ENCODE measurements at regions not wholly inside any gene's neighbourhood (a gene's known extent, or its start where the extent isn't known, plus 50 kb on each side); places are given as distances from the start of the nearest gene placed in this dataset.

DNA sequence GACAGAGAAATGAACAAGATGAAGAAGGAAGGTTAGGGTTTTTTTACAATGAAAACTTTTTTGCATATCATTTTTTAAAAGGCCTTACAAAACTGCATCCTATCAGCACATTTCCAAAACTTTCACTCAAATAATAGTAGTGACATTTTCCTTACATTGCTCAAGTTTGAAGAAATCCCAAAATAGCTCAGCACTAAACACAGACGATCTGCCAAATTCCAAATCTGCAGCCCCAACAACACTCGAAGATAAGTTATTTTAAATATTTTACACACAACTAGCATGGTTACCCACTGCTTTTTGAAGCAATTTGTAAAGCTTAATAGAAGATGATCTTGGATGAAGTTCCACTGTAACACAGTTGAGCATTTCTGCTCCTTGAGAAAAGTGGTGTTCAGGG, 535.6 kb upstream of the ALCAM start:
- DNase-seq: no peak

GRCh38 chr3:104832530-104832929, 534.2 kb upstream of the ALCAM start:
- DNase-seq: no peak

GRCh38 chr3:104835376-104835775, 531.3 kb upstream of the ALCAM start:
- DNase-seq: no peak

DNA sequence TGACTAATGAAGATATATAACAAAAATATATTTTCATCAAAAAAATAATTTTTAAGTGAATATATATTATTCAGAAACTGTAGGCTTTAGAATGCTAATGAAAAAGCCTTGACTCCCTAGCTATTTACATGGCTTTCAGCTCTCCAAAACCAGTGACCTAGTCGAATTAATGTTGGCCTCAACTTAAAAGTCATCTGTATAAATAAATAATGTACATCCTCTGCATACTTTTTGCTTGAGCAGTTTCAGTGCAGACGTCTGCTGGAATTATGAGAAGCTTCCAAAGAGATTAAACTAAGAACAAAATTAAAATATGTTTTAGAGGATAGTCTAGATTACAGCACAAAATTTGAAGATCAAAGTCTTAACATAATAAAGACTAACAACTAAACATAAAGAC, 520.4 kb upstream of the ALCAM start:
- no peak for DNase-seq

- DNase-seq: no peak
Observed at GRCh38 chr3:104849070-104849469, 517.6 kb upstream of the ALCAM start.

GRCh38 chr3:104854468-104854867, 512.2 kb upstream of the ALCAM start:
- no peak for DNase-seq

- DNase-seq: no peak
Observed at GRCh38 chr3:104855702-104856101, 511.0 kb upstream of the ALCAM start.

- DNase-seq: no peak
Observed at GRCh38 chr3:104856741-104857140, 510.0 kb upstream of the ALCAM start.

GRCh38 chr3:104868291-104868690, 498.4 kb upstream of the ALCAM start:
- no peak for DNase-seq

GRCh38 chr3:104870276-104870675, 496.4 kb upstream of the ALCAM start:
- DNase-seq: no peak

DNA sequence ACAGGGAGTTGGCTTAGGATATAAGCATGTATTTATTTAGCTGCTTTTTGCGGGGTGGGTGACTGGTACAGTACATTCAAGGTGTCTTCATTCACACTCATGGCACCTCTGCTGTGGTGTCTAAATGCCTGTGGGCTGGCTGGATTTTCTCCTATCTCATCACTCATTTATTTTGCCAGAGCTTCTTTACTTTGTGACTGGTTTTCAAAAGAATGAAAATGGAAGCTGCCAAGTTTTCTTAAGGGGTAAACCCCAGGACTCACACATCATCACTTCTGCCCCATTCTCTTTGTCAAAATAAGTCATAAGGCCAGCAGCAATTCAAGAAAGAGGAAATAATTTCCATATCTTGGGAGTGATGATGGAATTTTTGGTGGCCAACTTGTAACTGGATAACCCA, 493.4 kb upstream of the ALCAM start:
- DNase-seq: no peak

DNA sequence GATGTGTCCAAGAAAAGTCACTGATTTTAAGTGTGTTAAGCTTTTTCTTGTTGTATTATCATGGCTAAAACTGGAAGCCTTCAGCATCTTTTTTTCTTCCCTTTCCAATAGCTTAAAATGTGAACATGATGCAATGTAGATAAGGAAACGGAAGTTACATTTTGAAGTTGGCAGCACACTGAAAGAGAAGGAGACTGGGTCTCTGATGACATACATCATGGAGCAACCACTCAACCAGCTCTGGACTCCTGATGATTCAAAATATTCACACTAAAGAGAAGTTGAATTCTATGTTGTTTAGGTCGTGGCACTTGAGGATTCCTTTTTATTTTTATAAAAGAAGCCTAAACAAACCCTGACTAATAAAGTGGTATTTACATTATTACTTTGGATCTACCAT, 488.3 kb upstream of the ALCAM start:
- no peak for DNase-seq

GRCh38 chr3:104879919-104880318, 486.8 kb upstream of the ALCAM start:
- no peak for DNase-seq

- DNase-seq: no peak
Observed at GRCh38 chr3:104885214-104885814, 481.4 kb upstream of the ALCAM start.

GRCh38 chr3:104886220-104886995, 480.3 kb upstream of the ALCAM start:
- no peak for DNase-seq

- DNase-seq: no peak
Observed at GRCh38 chr3:104887069-104887468, 479.6 kb upstream of the ALCAM start.

DNA sequence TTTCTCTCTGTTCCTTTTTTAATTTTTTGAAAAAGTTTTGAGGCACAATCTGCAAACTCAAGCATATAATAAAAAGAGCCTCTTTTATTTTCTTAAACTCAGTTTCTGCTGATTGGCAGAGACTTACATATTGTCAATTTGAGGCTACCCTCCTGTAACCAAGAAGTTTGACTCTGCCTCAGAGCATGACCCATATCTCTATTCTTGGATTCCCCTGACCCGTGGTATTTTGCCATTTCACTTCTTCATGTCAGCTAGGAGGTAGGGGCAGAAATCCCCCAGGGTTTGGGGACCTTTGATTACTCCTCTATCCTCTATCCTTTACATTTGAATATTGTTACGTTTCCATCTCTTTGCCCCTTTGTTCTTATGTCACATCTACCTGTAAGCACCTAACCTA, 479.1 kb upstream of the ALCAM start:
- no peak for DNase-seq

- DNase-seq: no peak
Observed at GRCh38 chr3:104892044-104892443, 474.7 kb upstream of the ALCAM start.

DNA sequence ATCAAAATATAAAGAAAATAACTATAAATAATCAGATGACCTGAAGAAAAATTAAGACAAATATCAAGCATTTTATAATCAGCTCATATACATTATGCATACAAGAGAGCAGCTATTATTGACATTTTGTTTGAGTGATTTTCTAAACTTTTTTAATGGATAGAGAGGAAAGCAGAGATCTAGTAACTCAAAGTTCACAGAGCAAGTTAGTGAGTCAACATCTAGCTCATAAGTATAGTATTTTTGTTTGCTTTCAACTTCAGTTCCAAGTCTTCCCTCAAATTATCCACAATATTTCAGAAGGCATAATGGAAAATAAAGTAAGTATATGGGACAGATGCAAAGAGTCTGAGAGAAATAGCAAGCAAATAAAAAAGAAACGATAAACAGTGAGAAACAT, 470.1 kb upstream of the ALCAM start:
- no peak for DNase-seq

DNA sequence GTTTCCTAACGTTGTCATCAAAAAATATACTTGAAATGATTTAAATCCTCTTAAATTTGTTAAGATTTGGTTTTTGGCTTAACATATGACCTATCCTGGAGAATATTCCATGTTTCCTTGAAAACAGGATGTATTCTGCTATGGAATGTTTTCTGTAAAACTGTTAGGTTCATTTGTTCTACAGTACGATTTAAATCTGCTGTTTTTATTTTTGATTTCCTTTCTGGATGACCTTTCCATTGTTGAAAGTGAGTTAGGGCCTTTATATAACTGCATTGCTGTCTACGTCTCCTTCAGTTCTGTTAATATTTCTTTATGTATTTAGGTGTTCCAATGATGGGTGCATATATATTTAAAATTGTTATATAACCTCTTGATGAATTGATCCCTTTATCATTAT, 465.3 kb upstream of the ALCAM start:
- no peak for DNase-seq

GRCh38 chr3:104903064-104903463, 463.6 kb upstream of the ALCAM start:
- DNase-seq: no peak

DNA sequence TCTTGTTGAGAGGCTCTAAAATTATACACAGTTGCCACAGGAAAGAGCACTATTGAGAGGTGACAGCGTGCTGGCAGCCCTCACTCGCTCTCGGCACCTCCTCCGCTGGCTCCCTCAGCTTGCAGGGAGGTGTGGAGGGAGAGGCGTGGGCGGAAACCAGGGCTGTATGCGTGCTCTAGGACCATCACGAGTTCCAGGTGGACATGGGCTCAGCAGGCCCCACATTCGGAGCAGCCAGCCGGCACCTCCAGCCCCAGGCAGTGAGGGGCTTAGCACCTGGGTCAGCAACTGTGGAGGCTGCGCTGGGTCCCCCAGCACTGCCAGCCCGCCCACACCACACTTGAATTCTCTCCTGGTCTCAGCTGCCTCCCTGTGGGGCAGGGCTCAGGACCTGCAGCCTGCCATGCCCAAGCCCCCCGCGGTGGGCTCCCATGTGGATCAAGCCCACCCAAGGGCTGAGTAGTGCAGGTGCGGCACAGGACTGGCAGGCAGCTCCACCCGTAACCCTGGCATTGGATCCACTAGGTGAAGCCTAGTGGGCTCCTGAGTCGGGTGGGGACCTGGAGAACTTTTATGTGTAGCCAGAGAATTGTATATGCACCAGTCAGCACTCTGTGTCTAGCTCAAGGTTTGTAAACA, 460.6 kb upstream of the ALCAM start:
- DNase-seq: no peak

DNA sequence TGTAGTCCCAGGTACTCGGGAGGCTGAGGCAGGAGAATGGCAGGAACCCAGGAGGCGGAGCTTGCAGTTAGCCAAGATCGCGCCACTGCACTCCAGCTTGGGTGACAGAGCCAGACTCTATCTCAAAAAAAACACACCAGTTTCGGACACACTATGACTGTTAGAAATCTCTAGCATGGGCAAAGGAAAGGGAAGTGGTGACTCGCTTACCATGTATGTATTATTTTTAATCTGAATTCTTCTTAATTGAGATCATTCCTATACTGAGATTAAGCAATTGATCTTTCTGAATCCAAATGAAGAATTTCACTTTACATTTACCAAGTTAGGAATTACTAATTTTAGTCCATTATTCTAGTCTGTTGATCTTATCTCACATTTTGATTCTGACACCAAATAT, 459.2 kb upstream of the ALCAM start:
- DNase-seq: no peak

- DNase-seq: peak; percentile 83
Observed at GRCh38 chr3:104908761-104909160, 457.9 kb upstream of the ALCAM start.
